HL-60 (cell line): ENCODE measurements at regions not wholly inside any gene's neighbourhood (a gene's known extent, or its start where the extent isn't known, plus 50 kb on each side); places are given as distances from the start of the nearest gene placed in this dataset.

ENCODE experiments used
- GABPA ChIP-seq: IDR thresholded peaks from 2 replicates; pipeline ENCODE4 v1.6.1; 2012; ENCODE audit warnings: low read depth
- SPI1 ChIP-seq: IDR thresholded peaks from 2 replicates; pipeline ENCODE4 v1.6.1; 2012; ENCODE audit warnings: low read depth, mild to moderate bottlenecking, borderline replicate concordance
- TF ChIP-seq, protein P1 (sequence below): IDR thresholded peaks from one replicate; pipeline ENCODE4 v1.5.1; 2011; ENCODE audit warnings: low read length, control low read depth, inconsistent platforms; ENCODE audit not compliant: insufficient read depth

GRCh38 chr7:12456506-12456905 is 52.8 kb upstream of the VWDE start:
- TF ChIP-seq GABPA (no peak), SPI1 (no peak)
- TF ChIP-seq, protein P1, sequence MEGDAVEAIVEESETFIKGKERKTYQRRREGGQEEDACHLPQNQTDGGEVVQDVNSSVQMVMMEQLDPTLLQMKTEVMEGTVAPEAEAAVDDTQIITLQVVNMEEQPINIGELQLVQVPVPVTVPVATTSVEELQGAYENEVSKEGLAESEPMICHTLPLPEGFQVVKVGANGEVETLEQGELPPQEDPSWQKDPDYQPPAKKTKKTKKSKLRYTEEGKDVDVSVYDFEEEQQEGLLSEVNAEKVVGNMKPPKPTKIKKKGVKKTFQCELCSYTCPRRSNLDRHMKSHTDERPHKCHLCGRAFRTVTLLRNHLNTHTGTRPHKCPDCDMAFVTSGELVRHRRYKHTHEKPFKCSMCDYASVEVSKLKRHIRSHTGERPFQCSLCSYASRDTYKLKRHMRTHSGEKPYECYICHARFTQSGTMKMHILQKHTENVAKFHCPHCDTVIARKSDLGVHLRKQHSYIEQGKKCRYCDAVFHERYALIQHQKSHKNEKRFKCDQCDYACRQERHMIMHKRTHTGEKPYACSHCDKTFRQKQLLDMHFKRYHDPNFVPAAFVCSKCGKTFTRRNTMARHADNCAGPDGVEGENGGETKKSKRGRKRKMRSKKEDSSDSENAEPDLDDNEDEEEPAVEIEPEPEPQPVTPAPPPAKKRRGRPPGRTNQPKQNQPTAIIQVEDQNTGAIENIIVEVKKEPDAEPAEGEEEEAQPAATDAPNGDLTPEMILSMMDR = no peak
